ENCODE measurements at regions not wholly inside any gene's neighbourhood (a gene's known extent, or its start where the extent isn't known, plus 50 kb on each side); places are given as distances from the start of the nearest gene placed in this dataset.

- WGBS (ENCODE audit: low lambda C conversion rate), result 4% methylated on average over 6 of the region's 6 CpGs
- H3K9ac ChIP-seq, result no peak overlapping the region
- no peaks in the 10 kb centered on the region for H3F3A ChIP-seq (replicated peaks; ENCODE audit: insufficient read depth)
- no peak overlapping the region for H3K27ac ChIP-seq (ENCODE audit: low read depth in 2 of 2, low read length in 1 of 2)
- no peak for TF ChIP-seq RCOR1 (IDR thresholded peaks at IDR 0.05; ENCODE audit: low read length)
- no peak for TF ChIP-seq CHD2 (IDR thresholded peaks at IDR 0.05; ENCODE audit: low read length, partially characterized antibody)
- no peak for TF ChIP-seq FOXJ3 (CRISPR knock-in tag; IDR thresholded peaks at IDR 0.05)
- TF ChIP-seq CTCF (IDR thresholded peaks at IDR 0.05), result no peak
- no peak for TF ChIP-seq TAF1 (IDR thresholded peaks at IDR 0.05; ENCODE audit: borderline replicate concordance, low read depth, low read length)
- no peak for TF ChIP-seq NFIC (IDR thresholded peaks at IDR 0.05; ENCODE audit: borderline replicate concordance)
- TF ChIP-seq, protein P1, sequence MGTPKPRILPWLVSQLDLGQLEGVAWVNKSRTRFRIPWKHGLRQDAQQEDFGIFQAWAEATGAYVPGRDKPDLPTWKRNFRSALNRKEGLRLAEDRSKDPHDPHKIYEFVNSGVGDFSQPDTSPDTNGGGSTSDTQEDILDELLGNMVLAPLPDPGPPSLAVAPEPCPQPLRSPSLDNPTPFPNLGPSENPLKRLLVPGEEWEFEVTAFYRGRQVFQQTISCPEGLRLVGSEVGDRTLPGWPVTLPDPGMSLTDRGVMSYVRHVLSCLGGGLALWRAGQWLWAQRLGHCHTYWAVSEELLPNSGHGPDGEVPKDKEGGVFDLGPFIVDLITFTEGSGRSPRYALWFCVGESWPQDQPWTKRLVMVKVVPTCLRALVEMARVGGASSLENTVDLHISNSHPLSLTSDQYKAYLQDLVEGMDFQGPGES (IDR thresholded peaks at IDR 0.05; ENCODE audit: low read depth, low read length), result no peak
- TF ChIP-seq, protein P2, sequence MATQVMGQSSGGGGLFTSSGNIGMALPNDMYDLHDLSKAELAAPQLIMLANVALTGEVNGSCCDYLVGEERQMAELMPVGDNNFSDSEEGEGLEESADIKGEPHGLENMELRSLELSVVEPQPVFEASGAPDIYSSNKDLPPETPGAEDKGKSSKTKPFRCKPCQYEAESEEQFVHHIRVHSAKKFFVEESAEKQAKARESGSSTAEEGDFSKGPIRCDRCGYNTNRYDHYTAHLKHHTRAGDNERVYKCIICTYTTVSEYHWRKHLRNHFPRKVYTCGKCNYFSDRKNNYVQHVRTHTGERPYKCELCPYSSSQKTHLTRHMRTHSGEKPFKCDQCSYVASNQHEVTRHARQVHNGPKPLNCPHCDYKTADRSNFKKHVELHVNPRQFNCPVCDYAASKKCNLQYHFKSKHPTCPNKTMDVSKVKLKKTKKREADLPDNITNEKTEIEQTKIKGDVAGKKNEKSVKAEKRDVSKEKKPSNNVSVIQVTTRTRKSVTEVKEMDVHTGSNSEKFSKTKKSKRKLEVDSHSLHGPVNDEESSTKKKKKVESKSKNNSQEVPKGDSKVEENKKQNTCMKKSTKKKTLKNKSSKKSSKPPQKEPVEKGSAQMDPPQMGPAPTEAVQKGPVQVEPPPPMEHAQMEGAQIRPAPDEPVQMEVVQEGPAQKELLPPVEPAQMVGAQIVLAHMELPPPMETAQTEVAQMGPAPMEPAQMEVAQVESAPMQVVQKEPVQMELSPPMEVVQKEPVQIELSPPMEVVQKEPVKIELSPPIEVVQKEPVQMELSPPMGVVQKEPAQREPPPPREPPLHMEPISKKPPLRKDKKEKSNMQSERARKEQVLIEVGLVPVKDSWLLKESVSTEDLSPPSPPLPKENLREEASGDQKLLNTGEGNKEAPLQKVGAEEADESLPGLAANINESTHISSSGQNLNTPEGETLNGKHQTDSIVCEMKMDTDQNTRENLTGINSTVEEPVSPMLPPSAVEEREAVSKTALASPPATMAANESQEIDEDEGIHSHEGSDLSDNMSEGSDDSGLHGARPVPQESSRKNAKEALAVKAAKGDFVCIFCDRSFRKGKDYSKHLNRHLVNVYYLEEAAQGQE (IDR thresholded peaks at IDR 0.05; ENCODE audit: low read depth, low read length), result no peak
- TF ChIP-seq ELF1 (IDR thresholded peaks at IDR 0.05), result no peak
- no peak for TF ChIP-seq GABPA (IDR thresholded peaks at IDR 0.05; ENCODE audit: low read depth)
- TF ChIP-seq TCF12 (IDR thresholded peaks at IDR 0.05), result no peak
- no peak for TF ChIP-seq YY1 (IDR thresholded peaks at IDR 0.05; ENCODE audit: low read depth)
- no peak for TF ChIP-seq POLR2AphosphoS5 (IDR thresholded peaks at IDR 0.05; ENCODE audit: low read depth, low read length)
- ChIA-PET POLR2A (interaction anchor here (0.6 kb wide), 1 partner anchor 788 kb away, joined by 3 read pairs; no protein-coding TSS in a partner anchor), CTCF (no interaction called here)
- H3K4me1 ChIP-seq (ENCODE audit: control insufficient read depth in 1 of 2, insufficient read depth in 2 of 2, low read depth in 1 of 2, low read length in 1 of 2), result no peaks in the 10 kb centered on the region
- no peak overlapping the region for H2AFZ ChIP-seq (ENCODE audit: low read depth)
- no peak for DNase-seq
- no peaks in the 10 kb centered on the region for H3K9me2 ChIP-seq
- H3K79me2 ChIP-seq (ENCODE audit: insufficient read depth), result no peaks in the 10 kb centered on the region
- no peaks in the 10 kb centered on the region for H3K9me3 ChIP-seq
- H4K20me1 ChIP-seq (ENCODE audit: insufficient read depth), result no peaks in the 10 kb centered on the region
- H3K27me3 ChIP-seq (ENCODE audit: insufficient read depth), result no peaks in the 10 kb centered on the region
- H3K36me3 ChIP-seq (replicated peaks in 1 of 2; ENCODE audit: control insufficient read depth in 1 of 2, insufficient read depth in 2 of 2, low read length in 1 of 2), result no peaks in the 10 kb centered on the region
- no peak overlapping the region for H3K4me2 ChIP-seq
- H3K4me3 ChIP-seq (ENCODE audit: low read depth in 2 of 2, low read length in 1 of 2), result no peak overlapping the region
Observed at GRCh38 chr14:97773598-97773997, 976.4 kb downstream of the VRK1 start.

All from SK-N-SH (cell line).